Tongue (tissue), 2 donors: ENCODE measurements at regions not wholly inside any gene's neighbourhood (a gene's known extent, or its start where the extent isn't known, plus 50 kb on each side); places are given as distances from the start of the nearest gene placed in this dataset. TPM values are rescaled to one million over a fixed set of nuclear protein-coding genes. Genes with fewer than 3 reads are reported as not detected.
A peak's percentile ranks its signal among the peaks of the same experiment; 100 is the strongest.

Experiments
- DNase-seq: peaks from one replicate; pipeline ENCODE4 v3.0.0-alpha.2; 2015
- small RNA-seq: library from RNA; depleted of rRNA; stranded (forward); fragments of <200 nt; gene quantifications from one replicate; pipeline ENCODE3, GENCODE V24; 2014; ENCODE audit warnings: low replicate concordance

DNA sequence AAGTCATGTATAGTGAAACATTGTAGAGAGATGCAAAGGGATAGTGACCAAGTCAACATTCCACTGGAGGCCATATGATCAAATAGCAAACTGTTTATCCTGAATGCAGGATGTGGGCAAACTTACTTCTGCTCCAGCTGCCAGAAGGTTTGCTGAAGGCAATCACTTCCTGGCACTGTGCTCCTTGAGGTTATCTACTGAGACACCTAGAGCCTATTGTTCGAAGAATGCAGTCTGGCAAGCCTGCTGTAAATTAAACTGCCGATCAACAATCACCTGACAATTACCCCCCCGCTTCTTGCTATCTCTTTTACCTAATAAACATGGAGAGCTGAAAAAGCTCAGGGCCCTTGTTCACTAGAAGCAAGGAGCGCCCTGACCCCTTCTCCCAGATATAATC lies 139.4 kb upstream of the B3GALT2 start:
- DNase-seq = no peak

DNA sequence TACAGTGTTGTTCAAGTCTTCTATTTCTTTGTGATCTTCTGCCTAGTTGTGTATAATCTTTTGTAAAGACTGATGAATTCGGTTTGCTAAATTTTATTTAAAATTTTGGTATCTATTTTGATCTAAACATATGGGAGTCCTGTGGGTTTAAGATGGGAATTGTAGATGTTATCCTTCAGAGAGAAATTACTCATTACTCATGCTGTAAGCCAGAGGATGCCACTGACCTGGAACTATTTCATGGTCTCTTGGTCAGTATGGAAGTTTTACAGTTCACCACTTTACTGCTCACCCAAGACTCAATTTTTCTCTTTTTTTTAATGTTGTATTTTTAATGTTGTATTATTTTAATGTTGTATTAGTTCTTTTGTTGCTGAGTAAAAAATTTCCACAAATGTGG lies 138.6 kb upstream of the B3GALT2 start:
- DNase-seq = no peak

- no peak for DNase-seq
These were observed 135.8 kb upstream of the B3GALT2 start for GRCh38 chr1:193322211-193322610.

DNA sequence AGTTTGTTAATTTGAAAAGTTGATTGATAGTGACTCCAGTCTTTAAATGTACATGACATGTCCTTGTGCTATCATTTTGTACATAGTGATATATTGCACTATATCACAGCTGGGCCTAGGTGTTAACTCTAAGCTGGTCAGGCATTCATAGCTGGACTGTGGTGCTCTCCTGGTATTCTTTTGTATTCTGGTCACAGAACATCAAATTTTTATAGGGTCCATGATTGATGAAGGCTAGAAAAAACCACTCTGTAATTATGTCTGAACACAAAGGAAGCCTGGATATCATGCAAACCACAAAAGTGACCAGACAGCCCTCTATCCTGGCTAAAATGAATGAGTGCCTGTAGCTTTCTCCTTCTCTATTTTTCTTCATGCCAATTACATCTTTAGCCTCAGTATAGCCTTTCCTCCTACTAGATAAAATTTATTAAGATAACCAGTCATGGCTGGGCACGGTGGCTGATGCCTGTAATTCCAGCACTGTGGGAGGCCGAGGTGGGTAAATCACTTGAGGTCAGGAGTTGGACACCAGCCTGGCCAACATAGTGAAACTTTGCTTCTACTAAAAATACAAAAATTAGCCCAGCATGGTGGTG lies 134.9 kb upstream of the B3GALT2 start:
- DNase-seq = no peak

- no peak for DNase-seq
These were observed 133.9 kb upstream of the B3GALT2 start for GRCh38 chr1:193320270-193320669.

DNA sequence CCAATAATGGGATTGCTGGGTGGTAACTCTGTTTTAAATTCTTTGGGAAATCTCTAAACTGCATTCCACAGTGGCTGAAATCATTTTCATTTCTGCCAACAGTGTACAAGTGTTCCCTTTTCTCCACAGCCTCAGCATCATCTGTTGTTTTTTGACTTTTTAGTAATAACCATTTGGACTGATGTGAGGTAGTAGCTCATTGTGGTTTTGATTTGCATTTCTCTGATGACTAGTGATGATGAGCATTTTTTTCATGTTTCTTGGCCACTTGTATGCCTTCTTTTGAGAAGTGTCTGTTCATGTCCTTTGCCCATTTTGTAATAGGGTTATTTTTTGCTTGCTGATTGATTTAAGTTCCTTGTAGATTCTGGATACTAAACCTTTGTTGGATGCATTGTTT lies 131.9 kb upstream of the B3GALT2 start:
- DNase-seq = no peak

DNA sequence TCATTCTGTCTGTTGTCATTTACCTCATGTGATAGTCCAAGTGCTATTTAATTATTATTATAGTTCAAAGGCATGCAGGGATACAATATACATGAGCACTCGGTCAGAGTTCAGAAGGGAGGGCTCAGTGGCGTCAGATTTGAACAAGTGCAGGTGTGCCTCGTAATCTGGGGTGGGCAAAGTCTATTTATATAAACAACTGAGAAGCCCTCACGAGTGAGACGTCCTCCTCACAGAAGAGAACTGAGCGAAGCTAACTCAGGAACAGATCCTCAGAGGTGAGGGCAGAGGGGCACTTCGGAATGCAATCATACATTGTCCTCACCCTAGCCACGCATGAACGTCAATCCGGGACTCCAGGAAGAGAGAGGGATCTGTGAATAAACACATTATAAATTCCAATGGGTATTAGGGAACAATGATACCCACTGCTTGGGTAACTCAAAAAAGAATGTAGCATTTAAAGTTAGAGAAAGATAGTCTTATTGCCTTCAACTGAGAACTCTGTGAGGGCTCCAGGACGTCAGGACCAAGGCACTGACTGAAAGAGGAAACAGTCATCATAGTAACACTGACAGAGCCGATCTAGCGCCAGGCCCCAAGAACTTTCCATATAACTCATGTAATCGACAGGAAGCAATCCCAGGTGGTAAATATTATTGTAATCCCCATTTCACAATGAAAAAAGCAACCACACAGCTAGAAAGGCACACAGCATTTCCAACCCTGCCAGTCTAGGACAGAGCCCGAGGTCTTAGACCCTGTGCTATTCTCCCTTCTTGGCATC lies 127.1 kb upstream of the B3GALT2 start:
- no peak for DNase-seq

DNA sequence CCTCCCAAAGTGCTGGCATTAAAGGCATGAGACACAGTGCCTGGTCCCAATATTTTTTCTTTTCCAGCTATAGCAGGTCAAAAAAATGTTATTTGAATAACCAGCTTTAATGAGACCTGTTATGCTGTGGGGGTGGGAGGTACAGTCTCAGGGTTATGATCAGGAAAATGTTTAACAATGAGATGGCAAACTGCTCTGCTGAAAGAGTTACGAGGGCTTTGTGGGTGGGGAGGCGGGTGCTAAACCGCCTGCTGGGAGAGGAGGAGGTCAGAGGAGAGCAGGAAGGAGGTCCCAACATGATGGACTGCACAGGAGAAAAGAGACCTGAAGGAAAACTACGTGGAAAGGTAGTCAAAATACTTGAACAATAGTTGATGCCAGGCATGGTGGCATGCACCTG lies 126.0 kb upstream of the B3GALT2 start:
- no peak for DNase-seq

DNA sequence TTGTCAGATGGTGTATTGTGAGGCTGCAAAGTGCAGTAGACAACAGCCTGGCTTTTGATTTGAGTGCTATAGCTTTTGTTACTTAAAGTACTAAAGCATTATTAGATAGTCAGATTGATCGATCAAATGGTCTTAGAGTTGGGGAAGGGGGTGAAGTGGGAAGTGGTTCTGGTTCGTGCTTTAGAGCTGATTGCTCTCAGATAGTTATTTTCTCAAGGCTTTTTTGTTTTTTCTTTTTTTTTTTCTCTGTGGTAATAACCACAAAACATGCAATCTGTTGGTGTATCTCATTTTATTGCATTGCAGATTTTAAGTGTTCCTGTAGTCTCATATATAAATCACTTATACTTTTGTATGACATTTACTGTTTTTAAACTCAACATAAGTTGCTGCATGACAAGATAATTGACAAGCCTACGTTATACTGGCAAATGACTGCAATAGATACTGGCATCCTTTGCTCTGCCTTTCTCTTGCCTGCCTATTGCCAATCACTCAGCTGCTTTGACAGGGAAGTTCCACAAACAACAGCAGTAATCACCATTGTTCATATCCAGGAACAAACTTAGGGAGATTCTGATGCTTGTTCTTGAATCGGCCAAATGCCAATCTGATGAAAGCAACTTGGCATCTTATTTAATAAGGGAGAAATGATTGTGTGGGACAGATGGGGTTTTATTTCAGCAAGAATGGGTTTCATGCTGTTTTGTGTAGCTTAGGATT lies 125.0 kb upstream of the B3GALT2 start:
- no peak for DNase-seq

DNA sequence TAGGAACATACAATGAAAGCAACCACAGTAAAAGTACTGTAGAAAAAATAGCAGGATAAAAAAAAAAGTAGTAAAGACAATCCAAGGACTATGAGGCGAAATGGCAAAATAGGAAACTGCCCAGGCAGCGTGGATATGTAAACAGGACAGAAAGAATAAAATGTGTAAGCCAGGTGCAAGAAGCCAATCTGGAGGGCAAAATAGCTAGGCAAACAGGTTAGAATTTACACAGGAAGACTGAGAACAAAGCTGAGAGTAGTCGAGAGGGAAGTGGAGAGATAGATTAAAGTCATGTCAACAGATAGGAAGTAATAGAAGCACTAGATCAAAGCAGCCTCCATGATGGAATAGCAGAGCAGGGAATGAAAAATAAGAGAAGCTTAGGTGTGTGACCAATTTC lies 124.2 kb upstream of the B3GALT2 start:
- peak; percentile 1 for DNase-seq

GRCh38 chr1:193309936-193310475 lies 123.6 kb upstream of the B3GALT2 start:
- DNase-seq = no peak

DNA sequence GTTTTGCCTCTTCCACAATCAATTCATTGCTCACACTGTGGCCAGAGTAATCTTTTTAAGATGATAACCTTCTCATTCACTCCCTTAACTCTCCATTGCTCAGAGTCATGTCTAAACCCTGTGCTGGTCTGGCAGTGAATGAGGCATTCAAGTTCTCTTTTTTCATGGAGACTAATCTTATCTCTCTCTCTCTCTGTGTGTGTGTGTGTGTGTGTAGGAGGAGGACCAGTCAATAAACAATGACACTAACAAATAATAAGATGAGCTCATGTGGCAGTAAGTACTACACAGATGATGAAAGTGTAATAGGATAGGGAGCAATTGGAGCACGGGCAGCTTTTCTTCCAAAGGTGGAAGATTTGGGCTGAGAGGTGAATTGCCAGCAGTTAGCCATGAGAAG lies 122.0 kb upstream of the B3GALT2 start:
- DNase-seq = no peak

DNA sequence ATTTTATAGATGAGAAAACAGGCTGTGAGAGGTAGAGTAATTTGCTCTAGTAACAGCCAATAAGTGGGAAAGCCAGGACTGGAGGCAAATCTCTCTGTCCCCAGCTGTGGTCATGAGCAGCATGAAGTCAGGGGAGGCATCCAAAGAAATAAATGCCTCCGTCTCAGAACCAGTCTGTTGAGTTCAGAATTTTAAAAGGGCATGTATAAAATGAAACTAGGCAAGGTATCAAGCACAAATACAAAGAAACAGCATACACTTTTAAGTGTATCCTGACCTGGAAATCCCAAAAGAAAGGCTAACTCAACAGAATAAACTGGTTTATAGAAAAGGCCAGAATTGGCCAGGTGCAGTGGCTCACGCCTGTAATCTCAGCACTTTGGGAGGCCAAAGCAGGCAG lies 120.0 kb upstream of the B3GALT2 start:
- no peak for DNase-seq

Small RNA genes lying in the stretch of these regions (small RNA-seq; reads per million reads assigned to genes)
- not detected for gene RNU6-983P
